Activated CD8-positive, alpha-beta memory T cell treated with anti-CD3 and anti-CD28 coated beads, Interleukin-2, amount 50 U/mL, for 1 hour (primary cell): ENCODE measurements at regions not wholly inside any gene's neighbourhood (a gene's known extent, or its start where the extent isn't known, plus 50 kb on each side); places are given as distances from the start of the nearest gene placed in this dataset.
"Not testable (repeated sequence)": the region's sequence is repeated elsewhere in the genome, so short reads cannot be mapped to it uniquely, and the experiment has no call there.

ENCODE experiments used
- DNase-seq: peaks from one replicate; pipeline ENCODE4 v3.0.0-alpha.2; 2020; ENCODE audit errors: extremely low read depth

GRCh38 chr9:95584176-95584575, 67.4 kb upstream of the PTCH1 start:
- DNase-seq, result no peak

GRCh38 chr9:95581900-95582299, 65.1 kb upstream of the PTCH1 start:
- no peak for DNase-seq

DNA sequence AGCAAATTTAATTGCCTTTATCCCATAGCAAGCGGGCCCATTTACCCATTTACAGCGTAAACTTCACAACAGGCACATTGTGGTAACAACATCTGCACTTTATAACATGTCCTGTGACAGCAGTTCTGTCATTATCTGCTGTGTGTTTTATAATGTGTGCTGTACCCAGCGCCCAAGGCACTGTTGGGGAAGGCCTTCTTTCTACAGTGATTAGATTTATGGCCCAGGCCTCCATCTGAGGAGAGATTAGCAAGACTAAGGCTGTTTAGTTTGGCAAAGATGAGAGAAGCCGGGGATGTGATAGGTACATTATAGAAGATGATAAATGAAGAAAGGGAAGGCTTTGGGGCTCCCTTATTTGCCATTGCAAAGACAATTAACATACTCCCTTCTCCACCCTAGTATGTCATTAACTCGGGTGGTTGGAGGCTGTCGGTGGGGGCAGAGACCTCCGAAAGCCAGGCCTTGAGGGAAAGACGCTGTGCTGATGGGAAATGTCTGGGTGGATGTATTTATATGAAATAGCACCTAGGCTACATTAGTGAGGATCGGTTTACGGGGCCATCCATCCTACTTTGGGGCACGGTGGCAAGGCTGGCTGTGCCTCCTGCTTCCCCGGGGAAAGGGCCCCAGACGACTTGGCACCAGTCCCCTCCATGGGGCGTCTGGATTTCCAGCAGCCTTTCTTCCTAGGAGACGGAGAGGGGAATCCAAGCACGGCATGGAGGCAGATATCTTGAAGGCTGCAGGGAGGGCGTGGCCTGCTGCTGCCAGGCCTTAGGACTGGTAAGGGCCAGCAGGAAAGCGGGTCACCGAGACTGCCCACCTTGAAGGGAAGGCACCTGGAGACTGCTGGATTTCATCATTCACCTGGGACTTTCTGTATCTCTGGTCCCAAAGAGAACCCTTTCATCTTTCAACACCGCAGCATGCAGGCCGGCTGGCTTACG, 64.3 kb upstream of the PTCH1 start:
- DNase-seq, result no peak

GRCh38 chr9:95574866-95575553, 58.2 kb upstream of the PTCH1 start:
- no peak for DNase-seq

DNA sequence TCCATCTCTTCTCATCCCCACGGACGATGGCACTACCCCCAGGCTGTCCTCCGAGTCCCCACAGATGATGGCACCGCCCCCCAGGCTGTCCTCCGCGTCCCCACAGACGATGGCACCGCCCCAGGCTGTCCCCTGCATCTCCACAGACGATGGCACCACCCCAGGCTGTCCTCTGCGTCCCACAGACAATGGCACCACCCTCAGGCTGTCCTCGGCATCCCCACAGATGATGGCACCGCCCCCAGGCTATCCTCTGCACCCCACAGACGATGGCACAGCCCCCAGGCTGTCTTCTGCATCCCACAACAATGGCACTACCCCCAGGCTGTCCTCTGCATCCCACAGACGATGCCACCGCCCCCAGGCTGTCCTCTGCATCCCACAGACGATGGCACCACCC, 57.4 kb upstream of the PTCH1 start:
- no peak for DNase-seq

DNA sequence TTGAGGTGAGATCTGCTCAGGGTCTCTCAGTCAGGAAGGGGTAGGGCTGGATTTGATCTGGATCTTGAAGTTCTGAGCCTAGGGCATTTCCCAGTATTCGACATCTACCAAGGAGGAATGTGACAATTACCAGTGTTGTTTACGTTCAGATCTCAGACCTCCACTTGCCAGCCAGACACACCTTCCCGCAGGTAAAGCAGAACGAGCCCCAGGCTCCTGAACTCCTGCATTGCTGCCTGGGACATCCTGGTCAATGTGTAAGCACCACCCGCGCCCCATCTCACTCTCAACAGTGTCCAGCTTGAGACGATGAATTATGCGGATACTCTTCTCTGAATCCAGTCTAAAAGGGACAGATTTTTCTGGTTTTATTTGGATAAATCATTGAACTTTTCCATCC, 56.7 kb upstream of the PTCH1 start:
- DNase-seq, result no peak

GRCh38 chr9:95572381-95573151, 55.8 kb upstream of the PTCH1 start:
- DNase-seq, result no peak

- DNase-seq, result no peak
Measured at GRCh38 chr9:95570646-95571045, 53.9 kb upstream of the PTCH1 start.

DNA sequence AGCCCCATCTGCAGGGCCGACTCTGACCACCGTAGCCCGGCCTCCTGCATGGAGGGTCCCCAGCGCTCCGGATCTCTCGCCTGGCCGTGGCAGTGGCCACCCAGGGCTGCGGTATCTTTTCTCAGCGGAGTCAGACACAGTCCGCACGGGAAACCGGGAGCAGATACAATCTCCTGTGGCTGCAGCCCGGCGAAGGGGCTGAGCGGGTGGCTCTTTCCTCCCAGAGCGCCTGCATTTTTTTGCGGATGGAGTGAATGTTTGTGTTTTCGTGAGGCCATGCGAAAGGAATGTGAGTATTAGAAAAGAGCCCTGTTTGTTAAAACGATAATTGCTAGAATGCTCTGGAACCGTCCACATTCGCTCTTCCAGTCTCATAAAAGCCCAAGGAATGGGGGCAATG, 53.4 kb upstream of the PTCH1 start:
- no peak for DNase-seq

DNA sequence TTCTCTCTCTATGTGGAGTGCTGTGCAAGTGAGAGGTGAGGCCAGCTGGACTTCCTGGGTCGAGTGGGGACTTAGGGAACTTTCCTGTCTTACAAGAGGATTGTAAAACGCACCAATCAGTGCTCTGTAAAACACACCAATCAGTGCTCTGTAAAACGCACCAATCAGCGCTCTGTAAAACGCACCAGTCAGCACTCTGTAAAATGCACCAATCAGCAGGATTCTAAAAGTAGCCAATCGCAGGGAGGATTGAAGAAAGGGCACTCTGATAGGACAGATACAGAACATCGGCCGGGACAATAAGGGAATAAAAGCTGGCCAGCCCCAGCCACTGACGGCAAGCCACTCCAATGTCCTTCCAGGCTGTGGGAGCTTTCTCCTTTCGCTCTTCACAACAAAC, 52.0 kb upstream of the PTCH1 start:
- not testable (repeated sequence) for DNase-seq
